Gastroesophageal sphincter (tissue), 3 donors: ENCODE measurements at regions not wholly inside any gene's neighbourhood (a gene's known extent, or its start where the extent isn't known, plus 50 kb on each side); places are given as distances from the start of the nearest gene placed in this dataset.

Experiments used
- EP300 ChIP-seq: sonication (generic); formaldehyde crosslinking; IDR thresholded peaks from one replicate; pipeline ENCODE4 v1.6.1; 2017; ENCODE audit warnings: antibody characterized with exemption, mild to moderate bottlenecking
- POLR2A ChIP-seq, 2 donors: fragments of 450-650 bp; IDR thresholded peaks; one replicate each; pipeline ENCODE4 v1.6.1; 2017; ENCODE audit warnings: antibody characterized with exemption in 2 of 2, mild to moderate bottlenecking in 2 of 2, moderate library complexity in 1 of 2
- TF ChIP-seq, protein P1 (sequence below), 4 experiments: fragments of 200-600 bp in 2 of 4; fragments of 450-650 bp in 2 of 4; sonication (generic) in 1 of 4; IDR thresholded peaks; one replicate each; pipeline ENCODE4 v1.5.1; 2017 to 2019; ENCODE audit warnings: antibody characterized with exemption in 4 of 4, mild to moderate bottlenecking in 2 of 4, moderate library complexity in 2 of 4

DNA sequence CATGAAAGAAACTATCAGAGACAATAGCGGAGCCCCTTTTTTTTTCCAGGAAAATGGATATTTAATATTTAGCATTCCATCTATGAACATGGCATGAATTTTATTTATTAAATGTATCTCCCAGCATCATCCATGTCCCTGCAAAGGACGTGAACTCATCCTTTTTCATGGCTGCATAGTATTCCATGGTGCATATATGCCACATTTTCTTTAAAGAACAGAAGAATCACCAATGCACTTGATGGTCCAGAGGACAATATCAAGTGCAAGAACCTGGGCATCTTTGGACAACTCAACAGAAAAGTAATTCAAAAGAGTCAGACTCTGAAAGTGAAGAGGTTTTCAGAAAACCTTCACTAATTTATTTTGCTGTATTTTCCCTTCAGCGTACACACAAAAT is 133.0 kb upstream of the SLC7A14 start:
- TF ChIP-seq, protein P1, sequence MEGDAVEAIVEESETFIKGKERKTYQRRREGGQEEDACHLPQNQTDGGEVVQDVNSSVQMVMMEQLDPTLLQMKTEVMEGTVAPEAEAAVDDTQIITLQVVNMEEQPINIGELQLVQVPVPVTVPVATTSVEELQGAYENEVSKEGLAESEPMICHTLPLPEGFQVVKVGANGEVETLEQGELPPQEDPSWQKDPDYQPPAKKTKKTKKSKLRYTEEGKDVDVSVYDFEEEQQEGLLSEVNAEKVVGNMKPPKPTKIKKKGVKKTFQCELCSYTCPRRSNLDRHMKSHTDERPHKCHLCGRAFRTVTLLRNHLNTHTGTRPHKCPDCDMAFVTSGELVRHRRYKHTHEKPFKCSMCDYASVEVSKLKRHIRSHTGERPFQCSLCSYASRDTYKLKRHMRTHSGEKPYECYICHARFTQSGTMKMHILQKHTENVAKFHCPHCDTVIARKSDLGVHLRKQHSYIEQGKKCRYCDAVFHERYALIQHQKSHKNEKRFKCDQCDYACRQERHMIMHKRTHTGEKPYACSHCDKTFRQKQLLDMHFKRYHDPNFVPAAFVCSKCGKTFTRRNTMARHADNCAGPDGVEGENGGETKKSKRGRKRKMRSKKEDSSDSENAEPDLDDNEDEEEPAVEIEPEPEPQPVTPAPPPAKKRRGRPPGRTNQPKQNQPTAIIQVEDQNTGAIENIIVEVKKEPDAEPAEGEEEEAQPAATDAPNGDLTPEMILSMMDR (IDR thresholded peaks at IDR 0.05): no peak
- TF ChIP-seq EP300: no peak
- no peak for TF ChIP-seq POLR2A (IDR thresholded peaks at IDR 0.05)
